GM21737 (cell line): ENCODE measurements at regions not wholly inside any gene's neighbourhood (a gene's known extent, or its start where the extent isn't known, plus 50 kb on each side); places are given as distances from the start of the nearest gene placed in this dataset.
A peak's percentile ranks its signal among the peaks of the same experiment; 100 is the strongest.

Experiments
- ATAC-seq: cut with Tn5 transposase; IDR thresholded peaks from one replicate; pipeline ENCODE4 v1.9.1; 2021; ENCODE audit warnings: mild to moderate bottlenecking, moderate library complexity; ENCODE audit not compliant: unreplicated experiment

DNA sequence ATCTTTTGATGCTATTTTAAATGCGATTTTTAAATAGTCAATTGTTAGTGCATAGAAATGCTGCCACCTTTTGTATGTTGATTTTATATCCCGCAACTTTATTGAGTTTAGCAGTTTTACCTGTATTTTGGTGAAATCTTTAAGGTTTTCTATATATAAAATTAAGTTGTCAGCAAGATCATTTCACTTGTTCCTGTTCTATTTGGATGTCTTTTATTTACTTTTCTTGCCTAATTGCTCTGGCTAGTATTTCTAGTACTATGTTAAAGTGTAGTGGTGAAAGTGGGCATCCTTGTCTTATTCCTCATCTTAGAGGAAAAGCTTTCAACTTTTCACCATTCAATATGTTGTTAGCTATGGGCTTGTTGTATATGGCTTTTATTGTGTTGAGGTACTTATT, 813.3 kb upstream of the CELF2 start:
- no peak for ATAC-seq

- no peak for ATAC-seq
Observed at GRCh38 chr10:10205906-10206305, 811.8 kb upstream of the CELF2 start.

GRCh38 chr10:10207538-10207937, 810.1 kb upstream of the CELF2 start:
- no peak for ATAC-seq

- ATAC-seq, result no peak
Observed at GRCh38 chr10:10208196-10208595, 809.5 kb upstream of the CELF2 start.

DNA sequence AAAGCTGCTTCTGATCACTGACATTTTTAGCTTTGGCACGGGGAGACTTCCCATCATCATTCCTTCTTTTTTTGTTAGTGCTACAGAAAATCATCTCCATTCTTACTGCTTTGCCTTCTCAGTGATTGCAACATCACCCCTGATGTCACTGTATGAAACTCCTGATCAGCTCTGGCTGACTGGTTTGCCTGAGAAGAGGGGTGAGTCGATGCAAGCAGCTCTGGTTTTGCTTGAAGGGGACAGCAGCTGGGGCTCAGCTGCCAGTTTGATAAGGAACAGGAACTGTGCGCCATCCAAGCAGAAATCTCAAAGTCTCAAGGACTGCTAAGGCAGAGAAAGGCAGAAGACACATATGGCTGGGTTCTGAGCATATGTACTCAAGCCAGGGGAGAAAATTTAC, 808.5 kb upstream of the CELF2 start:
- ATAC-seq, result peak; percentile 64

GRCh38 chr10:10211409-10211808, 806.3 kb upstream of the CELF2 start:
- ATAC-seq, result no peak

DNA sequence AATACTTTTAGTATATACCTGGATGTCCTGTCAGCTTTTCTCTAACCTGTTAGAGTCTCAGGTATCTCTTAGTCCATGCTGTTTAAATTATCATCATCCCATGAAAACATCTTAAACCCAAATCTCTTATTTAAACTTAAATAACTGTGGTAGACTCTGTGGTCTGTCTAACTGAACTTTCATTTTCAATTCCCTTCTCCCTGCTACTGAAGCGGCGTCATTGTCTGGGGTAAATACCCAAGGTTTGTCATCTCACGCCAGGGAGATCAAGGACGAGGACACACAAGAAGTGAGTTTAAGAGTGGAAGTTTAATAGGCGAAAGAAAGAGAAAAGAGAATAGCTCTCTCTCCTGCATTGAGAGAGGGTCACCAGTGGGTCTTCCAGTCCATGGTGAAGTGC, 804.4 kb upstream of the CELF2 start:
- no peak for ATAC-seq

DNA sequence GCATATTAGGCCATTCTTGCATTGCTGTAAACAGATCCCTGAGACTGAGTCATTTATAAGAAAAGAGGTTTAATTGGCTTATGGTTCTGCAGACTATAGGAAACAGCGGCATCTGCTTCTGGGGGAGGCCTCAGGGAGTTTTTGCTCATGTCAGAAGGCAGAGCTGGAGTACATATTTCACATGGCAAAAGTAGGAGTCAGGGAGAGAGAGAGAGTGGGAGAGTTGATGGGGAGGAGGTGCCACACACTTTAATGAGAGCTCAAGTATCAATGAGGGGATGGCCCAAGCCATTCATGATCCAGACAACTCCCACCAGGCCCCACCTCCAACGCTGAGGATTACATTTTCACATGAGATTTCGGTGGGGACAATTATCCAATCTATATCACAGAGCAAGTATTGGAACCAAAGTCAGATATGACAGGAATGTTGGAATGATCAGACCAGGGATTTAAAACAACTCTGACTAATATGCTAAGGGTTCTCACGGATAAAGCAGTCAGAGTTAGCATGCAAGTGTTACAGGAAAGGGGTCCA, 795.3 kb upstream of the CELF2 start:
- ATAC-seq, result no peak

DNA sequence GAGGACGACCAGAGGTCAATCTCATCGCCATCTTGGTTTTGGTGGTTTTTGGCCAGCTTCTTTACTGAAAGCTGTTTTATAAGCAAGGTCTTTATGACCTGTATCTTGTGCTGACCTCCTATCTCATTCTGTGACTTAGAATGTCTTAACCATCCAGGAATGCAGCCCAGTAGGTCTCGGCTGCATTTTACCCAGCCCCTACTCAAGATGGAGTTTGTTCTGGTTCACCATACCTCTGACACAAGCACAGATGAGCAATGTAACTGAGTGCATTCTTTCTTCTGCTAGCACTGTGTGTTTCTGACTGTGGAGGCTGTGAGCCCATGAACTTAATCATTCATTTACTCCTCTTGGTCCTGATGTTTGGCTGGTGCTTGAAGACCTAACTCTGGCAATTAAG, 794.5 kb upstream of the CELF2 start:
- no peak for ATAC-seq

DNA sequence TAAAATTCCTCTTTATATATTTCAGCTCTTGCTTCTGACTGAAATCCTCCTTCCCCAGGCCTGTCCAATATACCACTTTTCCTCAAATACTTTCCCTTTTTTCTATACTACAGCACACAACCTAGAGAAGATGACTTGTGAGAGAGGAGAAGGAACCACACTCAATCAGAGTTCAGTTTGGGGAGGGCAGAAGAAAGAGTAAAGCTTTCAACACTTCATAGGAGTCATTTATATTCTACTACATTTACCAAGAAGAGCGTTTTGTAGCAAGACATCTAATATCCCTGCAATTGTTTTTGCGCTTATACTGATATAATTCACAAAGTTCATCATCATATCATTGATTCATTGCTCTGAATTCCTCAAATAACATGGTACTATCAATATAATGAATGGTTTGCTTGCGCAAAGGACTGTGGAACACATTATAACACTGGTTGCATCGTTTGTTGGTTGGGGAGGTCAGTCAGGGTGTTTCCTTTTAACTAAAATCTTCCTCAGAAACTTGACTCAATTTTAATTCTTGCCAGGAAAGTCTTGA, 792.5 kb upstream of the CELF2 start:
- ATAC-seq, result no peak

GRCh38 chr10:10233229-10233628, 784.4 kb upstream of the CELF2 start:
- no peak for ATAC-seq

DNA sequence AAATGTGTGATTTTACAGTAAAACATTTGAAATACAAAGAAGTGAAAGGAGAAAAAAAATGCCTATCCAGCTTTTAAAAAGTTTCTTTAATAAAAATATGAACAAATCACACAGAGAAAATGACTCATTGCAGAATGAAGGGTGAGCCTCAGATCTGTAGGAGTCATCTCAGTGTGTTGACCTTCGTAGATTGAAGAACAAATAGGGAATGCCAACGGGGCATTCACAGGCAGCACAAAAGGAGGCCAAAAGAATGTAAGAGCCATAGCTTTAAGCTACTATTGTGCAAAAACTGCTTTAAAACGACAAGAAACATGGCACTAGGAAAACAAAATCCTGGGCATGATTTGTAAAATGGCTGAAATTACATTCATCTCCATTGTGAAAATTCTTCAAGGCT, 782.7 kb upstream of the CELF2 start:
- no peak for ATAC-seq

GRCh38 chr10:10247585-10247984, 770.1 kb upstream of the CELF2 start:
- no peak for ATAC-seq

- no peak for ATAC-seq
Observed at GRCh38 chr10:10256860-10257259, 760.8 kb upstream of the CELF2 start.

- ATAC-seq, result no peak
Observed at GRCh38 chr10:10259013-10259412, 758.7 kb upstream of the CELF2 start.

- ATAC-seq, result no peak
Observed at GRCh38 chr10:10270126-10271050, 747.3 kb upstream of the CELF2 start.

- no peak for ATAC-seq
Observed at GRCh38 chr10:10271639-10272192, 746.0 kb upstream of the CELF2 start.

- no peak for ATAC-seq
Observed at GRCh38 chr10:10273661-10274060, 744.0 kb upstream of the CELF2 start.

GRCh38 chr10:10279906-10280305, 737.8 kb upstream of the CELF2 start:
- no peak for ATAC-seq

GRCh38 chr10:10292501-10292900, 725.2 kb upstream of the CELF2 start:
- no peak for ATAC-seq

- no peak for ATAC-seq
Observed at GRCh38 chr10:10293041-10293440, 724.6 kb upstream of the CELF2 start.

DNA sequence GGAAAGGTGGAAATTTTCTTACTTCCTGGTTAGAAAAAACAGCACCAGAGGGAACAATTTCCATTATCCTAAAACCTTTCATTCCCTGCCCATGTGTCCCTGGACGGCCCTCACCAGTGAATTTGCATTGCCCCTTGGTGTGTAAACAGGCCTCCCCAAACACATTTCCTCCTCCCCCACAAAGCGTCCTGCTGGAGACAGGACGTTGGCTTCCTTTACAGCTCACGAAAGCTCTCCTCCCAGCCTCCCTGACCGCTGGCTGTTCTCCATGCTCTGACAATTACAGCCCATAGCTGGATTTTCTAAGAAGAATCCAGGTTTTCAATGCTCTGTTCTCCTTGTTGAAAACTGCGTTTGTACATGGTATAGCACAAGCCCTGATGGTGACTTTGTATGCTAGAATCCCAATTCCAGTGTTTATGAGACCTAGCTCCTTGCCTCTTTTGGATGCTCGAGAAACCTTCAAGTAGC, 724.2 kb upstream of the CELF2 start:
- no peak for ATAC-seq
